Testis (tissue), 2 donors: ENCODE measurements at regions not wholly inside any gene's neighbourhood (a gene's known extent, or its start where the extent isn't known, plus 50 kb on each side); places are given as distances from the start of the nearest gene placed in this dataset.
A peak's percentile ranks its signal among the peaks of the same experiment; 100 is the strongest.

Experiments
- DNase-seq: peaks from one replicate; pipeline ENCODE4 v3.0.0-alpha.2; 2019
- H3K27ac ChIP-seq, 2 donors: fragments of 200-600 bp; sonication (generic); one replicate each; pipeline ENCODE4 v1.5.1; 2019
- H3K27me3 ChIP-seq: fragments of 200-600 bp; sonication (generic); one replicate; pipeline ENCODE4 v1.5.1; 2019
- H3K36me3 ChIP-seq: fragments of 200-600 bp; sonication (generic); one replicate; pipeline ENCODE4 v1.5.1; 2017; ENCODE audit warnings: low read depth; ENCODE audit errors: missing control alignments
- H3K4me1 ChIP-seq: fragments of 200-600 bp; sonication (generic); one replicate; pipeline ENCODE4 v1.5.1; 2019
- H3K4me3 ChIP-seq, 2 donors: fragments of 200-600 bp; sonication (generic); one replicate each; pipeline ENCODE4 v1.5.1; 2017 to 2019
- H3K9me3 ChIP-seq: fragments of 200-600 bp; sonication (generic); one replicate; pipeline ENCODE4 v1.5.1; 2017
- CTCF ChIP-seq, 3 experiments: fragments of 450-650 bp in 2 of 3; fragments of 200-600 bp in 1 of 3; sonication (generic) in 1 of 3; IDR thresholded peaks; one replicate each; pipeline ENCODE4 v1.5.1; 2016 to 2019; ENCODE audit warnings: antibody characterized with exemption in 3 of 3, mild to moderate bottlenecking in 2 of 3, moderate library complexity in 1 of 3
- POLR2A ChIP-seq: fragments of 450-650 bp; IDR thresholded peaks from one replicate; pipeline ENCODE4 v1.6.1; 2017; ENCODE audit warnings: antibody characterized with exemption, mild to moderate bottlenecking, moderate library complexity
- WGBS, 2 donors: methylation state at CpG; one replicate each; pipeline ENCODE4 v1.1.5; 2018; 5-methylcytosine and 5-hydroxymethylcytosine counted together
- intact Hi-C: fragments of 100-400 bp; cut with DNase I; formaldehyde crosslinking; loops from one replicate; pipeline ENCODE4 v1.15.1; 2023; ENCODE audit warnings: low total_unique reads

GRCh38 chr6:155883334-155883731 is 427.7 kb upstream of the NOX3 start:
- H3K4me3 ChIP-seq: no peak overlapping the region
- no peak overlapping the region for H3K27ac ChIP-seq
- TF ChIP-seq POLR2A (no peak), CTCF (IDR thresholded peaks at IDR 0.05) (no peak)
- H3K36me3 ChIP-seq: no peaks in the 10 kb centered on the region
- intact Hi-C loops: no loop called here
- H3K9me3 ChIP-seq: no peaks in the 10 kb centered on the region
- no peak for DNase-seq
- H3K4me1 ChIP-seq: peaks cover 17% of the 10 kb centered on the region
- no peaks in the 10 kb centered on the region for H3K27me3 ChIP-seq

GRCh38 chr6:155882527-155883333 is 427.1 kb upstream of the NOX3 start:
- Histone ChIP-seq H3K9me3 (no peaks in the 10 kb centered on the region), H3K36me3 (no peaks in the 10 kb centered on the region), H3K4me1 (peaks cover 17% of the 10 kb centered on the region), H3K27ac (peak overlapping the region; percentile 25 to 69), H3K4me3 (no peak overlapping the region), H3K27me3 (no peaks in the 10 kb centered on the region)
- DNase-seq: no peak
- no peak for TF ChIP-seq CTCF (IDR thresholded peaks at IDR 0.05)
- TF ChIP-seq POLR2A: no peak
- WGBS, 2 donors: 69 to 75% methylated on average over 4 of the region's 4 CpGs
- intact Hi-C loops: no loop called here

- no peak for DNase-seq
- 67 to 72% methylated on average over 5 of the region's 5 CpGs for WGBS, 2 donors
- H3K27me3 ChIP-seq: no peaks in the 10 kb centered on the region
- peaks cover 17% of the 10 kb centered on the region for H3K4me1 ChIP-seq
- no peaks in the 10 kb centered on the region for H3K9me3 ChIP-seq
- TF ChIP-seq POLR2A (no peak), CTCF (IDR thresholded peaks at IDR 0.05) (no peak)
- peak overlapping the region in 1 of 2 donors; percentile 69 for H3K27ac ChIP-seq
- no peak overlapping the region for H3K4me3 ChIP-seq
- no peaks in the 10 kb centered on the region for H3K36me3 ChIP-seq
- intact Hi-C loops: no loop called here
Observed at GRCh38 chr6:155881826-155882526, 426.3 kb upstream of the NOX3 start.

- intact Hi-C loops: no loop called here
Observed at GRCh38 chr6:155880900-155881299, 425.3 kb upstream of the NOX3 start.

More at GRCh38 chr6:155880900-155881299, 425.3 kb upstream of the NOX3 start:
- TF ChIP-seq POLR2A (no peak), CTCF (IDR thresholded peaks at IDR 0.05) (no peak)
- no peaks in the 10 kb centered on the region for H3K9me3 ChIP-seq
- no peaks in the 10 kb centered on the region for H3K36me3 ChIP-seq
- WGBS, 2 donors: 61 to 66% methylated on average over 3 of the region's 3 CpGs
- H3K27ac ChIP-seq: no peak overlapping the region
- H3K4me3 ChIP-seq: no peak overlapping the region
- H3K4me1 ChIP-seq: peaks cover 17% of the 10 kb centered on the region
- DNase-seq: no peak
- H3K27me3 ChIP-seq: no peaks in the 10 kb centered on the region
